ENCODE measurements at regions not wholly inside any gene's neighbourhood (a gene's known extent, or its start where the extent isn't known, plus 50 kb on each side); places are given as distances from the start of the nearest gene placed in this dataset.
"Not testable (repeated sequence)": the region's sequence is repeated elsewhere in the genome, so short reads cannot be mapped to it uniquely, and the experiment has no call there.

DNA sequence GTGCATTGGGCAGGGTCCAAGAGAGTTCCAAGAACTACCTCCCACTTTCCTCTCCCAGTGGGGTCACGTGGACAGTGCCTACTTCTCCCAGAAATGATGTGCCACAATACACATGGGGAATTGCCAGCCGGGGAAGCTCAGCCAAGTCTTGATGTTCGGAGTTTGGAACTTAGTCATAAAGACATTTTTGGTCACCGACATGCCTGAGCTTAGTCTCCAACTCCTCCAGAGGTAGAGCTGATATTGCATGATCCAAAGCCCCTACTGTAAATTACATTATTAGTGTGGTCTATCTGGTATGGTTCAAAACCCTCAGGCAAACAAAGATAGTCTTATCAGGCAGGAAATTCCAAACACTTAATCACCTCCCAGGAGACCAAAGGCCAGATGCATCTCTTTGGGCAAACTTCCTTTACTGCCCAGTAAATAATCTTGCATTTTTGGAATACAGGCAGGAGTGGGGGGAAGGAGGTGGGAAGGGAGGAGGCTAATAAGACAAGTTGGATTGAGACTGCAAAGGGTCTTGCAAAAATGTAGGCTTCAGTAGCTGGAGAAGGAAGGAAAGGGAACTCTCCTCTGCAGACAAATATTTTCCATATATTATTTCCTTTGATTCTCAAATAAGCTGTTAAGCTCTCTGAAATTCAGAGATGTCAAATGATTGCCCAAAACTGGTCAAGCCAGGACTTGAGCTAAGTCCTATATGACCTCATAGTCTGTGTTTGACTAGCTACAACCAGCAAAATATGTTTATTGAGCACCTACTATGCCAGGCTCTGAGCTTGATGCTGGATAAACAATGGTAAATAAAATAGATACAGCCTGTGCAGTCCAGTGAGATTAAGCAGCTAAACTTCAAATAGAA lies 99.4 kb downstream of the DRD1 start:
- no peak for DNase-seq

DNA sequence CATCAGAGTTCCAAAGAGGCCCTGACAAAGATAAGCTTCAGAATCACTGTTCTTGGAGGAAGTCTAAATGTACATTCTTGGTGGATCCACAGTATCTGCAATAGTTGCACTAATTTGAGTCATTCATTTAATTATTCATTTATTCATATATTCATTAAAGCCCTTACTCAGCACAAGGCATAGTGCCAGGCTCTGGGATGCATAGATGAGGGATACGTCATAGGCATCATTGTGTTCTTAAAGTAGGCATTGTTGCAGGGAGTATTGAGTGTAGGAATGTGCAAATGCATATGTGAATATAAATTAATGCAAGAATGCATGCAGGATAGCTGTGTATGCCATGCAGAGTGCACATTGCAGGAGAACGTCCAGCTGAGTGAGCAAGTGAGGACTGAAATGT lies 100.7 kb downstream of the DRD1 start:
- DNase-seq, result no peak

GRCh38 chr5:175340180-175340579 lies 103.8 kb downstream of the DRD1 start:
- no peak for DNase-seq

GRCh38 chr5:175337680-175338079 lies 106.3 kb downstream of the DRD1 start:
- no peak for DNase-seq

DNA sequence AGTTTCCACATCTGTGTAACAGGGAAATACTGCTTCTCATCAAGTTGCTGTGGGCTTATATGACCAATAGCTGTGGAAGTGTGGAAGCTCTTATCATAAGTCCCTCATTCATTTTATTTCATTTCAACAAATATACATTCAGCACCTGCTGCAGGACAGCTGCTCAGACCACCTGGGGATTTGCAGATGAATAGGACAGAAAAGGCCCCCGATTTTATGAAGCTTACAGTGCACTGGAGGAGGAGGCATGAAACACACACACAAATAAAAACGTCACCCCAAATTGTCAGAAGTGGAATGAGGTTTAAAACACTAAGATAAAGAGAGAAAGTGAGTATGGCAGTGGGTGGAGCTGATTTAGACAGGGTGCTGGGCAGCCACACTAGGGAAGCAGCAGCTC lies 107.2 kb downstream of the DRD1 start:
- DNase-seq, result no peak

- DNase-seq, result no peak
Observed at GRCh38 chr5:175335691-175336090, 108.3 kb downstream of the DRD1 start.

DNA sequence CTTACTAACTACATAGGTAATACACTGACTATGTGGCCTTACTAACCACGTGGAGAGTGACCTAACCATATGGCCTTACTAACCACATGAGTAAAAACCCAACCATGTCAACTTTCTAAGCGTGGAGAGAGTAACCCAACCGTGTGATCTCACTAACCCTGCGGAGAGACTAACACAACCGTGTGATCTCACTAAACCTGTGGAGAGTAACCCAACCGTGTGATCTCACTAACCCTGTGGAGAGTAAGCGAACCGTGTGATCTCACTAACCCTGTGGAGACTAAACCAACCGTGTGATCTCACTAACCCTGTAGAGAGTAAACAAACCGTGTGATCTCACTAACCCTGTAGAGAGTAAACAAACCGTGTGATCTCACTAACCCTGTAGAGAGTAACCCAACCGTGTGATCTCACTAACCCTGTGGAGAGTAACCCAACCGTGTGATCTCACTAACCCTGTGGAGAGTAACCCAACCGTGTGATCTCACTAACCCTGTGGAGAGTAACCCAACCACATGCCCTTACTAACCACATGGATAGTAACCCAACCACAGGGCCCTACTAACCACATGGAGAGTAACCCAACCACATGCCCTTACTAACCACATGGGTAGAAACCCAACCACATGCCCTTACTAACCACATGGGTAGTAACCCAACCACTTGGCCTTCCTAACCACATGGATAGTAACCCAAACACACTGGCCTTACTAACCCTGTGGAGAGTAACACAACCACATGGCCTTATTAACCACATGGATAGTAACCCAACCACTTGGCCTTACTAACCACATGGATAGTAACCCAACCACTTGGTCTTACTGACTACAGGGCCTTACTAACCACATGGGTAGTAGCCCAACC lies 112.6 kb downstream of the DRD1 start:
- not testable (repeated sequence) for DNase-seq

DNA sequence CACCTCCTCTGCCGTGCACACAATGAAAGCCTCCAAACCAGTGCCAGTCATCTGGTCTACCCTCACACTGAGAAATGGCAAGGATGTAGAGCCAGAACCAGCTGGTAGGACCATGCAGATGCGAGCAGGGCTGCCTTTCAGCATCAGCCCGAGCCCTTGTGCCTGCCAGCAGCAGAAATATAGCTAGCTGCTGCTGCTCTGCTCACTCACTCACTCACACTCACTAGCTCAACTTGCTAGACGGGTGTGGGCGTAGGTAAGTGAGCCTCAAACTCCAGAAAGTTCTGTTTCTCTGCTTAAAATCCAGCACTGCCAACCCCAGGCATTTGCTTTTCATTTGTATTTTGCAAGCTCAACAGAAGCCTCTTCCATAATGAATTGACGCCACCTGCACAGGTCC lies 114.0 kb downstream of the DRD1 start:
- no peak for DNase-seq

GRCh38 chr5:175328687-175329086 lies 115.3 kb downstream of the DRD1 start:
- DNase-seq, result no peak

DNA sequence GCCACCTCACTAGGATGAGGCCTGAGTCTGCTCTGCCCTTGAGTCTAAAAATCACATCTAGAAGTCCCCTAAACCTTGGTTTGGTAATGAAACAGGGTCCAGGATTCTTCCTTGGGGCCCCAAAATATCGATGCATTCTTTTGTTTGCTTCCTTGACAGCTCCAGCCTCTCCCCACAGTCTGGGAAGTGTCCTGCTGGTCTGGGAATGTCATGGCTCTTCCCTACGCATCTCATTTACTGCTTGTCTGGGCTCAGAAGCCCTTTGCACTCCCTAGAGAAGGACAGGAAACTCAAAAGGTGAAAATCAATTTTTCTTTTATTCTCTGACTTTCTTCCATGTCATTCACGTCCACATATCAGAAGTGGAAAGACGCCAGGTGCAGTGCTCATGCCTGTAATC lies 115.8 kb downstream of the DRD1 start:
- DNase-seq, result no peak

- DNase-seq, result no peak
Observed at GRCh38 chr5:175325681-175326080, 118.3 kb downstream of the DRD1 start.

DNA sequence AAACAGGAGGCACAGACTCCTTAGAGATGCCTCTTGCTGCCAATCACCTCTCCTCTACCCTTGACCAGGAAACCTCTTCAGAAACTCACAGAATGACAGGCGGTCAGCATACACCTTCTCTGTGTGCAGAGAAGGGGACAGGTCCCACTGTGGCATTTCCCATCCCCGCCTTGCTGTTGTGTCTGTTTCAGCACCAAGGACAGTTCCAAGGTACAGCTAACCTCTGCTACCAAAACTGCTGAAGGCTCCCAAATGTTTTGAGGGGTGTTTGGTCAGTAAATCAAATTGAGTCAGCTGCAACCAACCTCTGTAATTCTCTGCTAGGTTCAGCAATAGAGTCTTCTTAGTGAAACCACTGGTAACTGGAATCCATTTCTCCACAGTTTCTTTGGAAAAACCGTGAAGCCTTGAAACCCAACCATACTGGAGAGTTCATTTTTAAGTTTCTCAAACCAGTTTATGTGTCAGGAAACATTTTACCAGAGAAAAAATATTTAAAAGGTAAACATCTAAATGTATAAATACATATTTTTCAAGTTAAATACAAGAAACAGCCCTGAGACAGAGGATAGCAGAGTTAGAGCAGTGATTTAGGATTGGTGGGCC lies 122.0 kb downstream of the DRD1 start:
- DNase-seq, result peak; percentile 2

DNA sequence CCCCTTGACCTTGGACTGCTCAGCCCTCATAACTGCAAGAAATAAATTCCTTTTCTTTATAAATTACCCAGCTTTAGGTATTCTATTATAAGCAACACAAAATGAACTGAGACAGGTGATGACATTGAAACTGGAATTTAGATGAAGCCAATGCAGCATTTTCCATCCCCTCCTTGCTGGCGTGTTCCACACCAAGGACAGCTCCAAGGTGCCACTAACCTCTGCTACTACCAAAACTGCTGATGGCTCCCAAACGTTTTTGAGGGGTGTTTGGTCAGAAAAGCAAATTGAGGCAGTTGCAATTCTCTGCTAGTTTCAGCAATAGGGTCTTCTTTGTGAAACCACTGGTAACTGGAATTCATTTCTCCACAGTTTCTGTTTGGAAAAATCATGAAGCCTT lies 124.8 kb downstream of the DRD1 start:
- no peak for DNase-seq

- DNase-seq, result no peak
Observed at GRCh38 chr5:175317872-175318271, 126.1 kb downstream of the DRD1 start.

DNA sequence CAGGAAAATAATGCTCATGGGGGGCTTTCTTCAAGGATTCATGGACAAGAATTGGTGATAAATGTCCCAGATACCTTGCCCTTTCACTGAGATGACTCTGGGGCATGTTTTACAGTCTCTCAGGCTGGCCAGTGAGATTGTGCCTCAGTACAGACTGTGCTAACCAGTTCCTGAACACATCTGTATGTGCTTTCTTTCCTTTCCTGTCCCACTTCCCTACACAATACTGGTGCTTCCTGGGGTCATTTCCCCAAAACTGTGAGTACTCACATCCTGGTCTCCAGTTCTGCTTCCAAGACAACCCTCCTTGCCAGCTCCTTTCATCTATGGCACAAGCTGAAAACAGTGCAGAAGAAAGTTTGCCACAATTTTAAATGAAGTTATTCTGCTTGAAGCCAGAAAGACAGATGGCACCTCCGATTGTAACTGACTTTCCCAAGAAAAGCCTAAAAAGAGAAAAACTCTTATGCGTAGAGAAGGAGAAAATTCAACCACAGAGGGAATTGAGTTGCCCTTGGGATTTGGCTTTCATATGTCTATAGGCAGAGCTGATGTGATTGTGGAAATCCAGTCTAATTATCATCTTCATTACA lies 134.7 kb downstream of the DRD1 start:
- DNase-seq, result no peak

GRCh38 chr5:175308701-175309100 lies 135.3 kb downstream of the DRD1 start:
- no peak for DNase-seq

DNA sequence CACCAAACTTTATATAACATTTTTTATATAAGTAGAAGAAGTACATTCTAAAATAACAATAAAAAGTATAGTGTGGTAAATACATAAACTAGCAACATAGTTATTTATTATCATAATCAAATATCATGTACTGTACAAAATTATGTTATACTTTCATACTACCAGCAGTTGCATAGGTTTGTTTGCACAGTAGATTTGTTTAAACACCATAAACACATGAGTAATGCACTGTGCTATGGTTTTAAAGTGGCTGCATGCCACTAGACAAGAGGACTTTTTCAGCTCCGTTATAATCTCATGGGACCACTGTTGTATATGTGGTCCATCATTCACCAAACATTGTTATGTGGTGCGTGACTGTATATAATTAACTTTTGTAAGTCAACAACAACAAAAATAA lies 137.6 kb downstream of the DRD1 start:
- DNase-seq, result no peak

DNA sequence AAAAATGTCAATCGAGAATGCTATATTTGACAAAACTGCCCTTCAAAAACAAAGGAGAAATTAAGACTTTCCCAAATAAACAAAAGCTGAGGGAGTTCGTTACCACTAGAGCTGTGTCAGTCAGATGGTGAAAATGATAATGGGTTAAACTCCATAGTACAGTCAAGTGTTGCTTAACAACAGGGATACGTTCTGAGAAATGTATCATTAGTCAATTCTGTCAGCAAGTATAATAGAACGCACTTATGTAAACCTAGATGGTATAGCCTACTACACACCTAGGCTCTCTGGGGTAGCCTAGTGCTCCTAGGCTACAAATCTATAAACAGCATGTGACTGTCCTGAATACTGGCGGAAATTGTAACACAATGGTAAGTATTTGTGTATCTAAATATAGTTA lies 138.7 kb downstream of the DRD1 start:
- DNase-seq, result no peak

DNA sequence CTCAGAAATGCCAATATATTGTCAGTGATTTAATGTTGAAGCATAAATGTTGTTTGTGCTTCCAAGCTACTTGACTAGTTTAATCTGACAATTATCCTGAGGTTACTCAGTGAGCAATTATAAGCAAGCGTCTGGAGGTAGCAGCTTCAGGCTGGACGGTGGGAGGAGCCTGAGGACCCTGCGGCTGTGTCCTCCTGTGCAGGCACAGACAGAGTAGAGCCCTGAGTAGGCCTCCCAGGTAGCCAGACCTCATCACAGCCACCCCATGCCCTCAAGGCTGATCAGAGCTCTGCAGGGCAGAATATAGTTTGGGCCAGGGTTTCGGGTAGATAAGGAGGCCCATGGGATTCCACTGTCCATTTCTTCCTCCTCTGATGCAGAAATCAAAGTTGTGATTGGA lies 153.6 kb downstream of the DRD1 start:
- no peak for DNase-seq

- no peak for DNase-seq
Observed at GRCh38 chr5:175288048-175288621, 155.8 kb downstream of the DRD1 start.

DNA sequence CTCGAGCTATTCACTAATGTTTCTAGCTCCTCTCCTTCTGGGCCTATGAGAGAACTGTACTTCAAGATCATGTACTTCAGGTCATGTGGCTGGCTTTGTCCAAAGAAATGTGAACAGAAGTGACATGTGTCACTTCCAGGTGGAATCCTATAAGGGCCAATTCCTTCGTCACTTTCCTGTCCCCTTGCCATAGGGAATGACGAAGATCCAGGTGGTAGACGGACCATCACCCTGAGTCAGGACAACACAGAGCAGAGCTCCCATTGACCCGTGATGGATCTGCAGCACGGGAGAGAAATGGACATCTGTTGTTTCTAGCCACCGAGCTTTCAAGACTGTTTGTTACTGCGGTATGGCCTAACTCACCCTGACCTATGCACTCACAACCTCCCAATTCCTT lies 157.0 kb downstream of the DRD1 start:
- no peak for DNase-seq

GRCh38 chr5:175285261-175285660 lies 158.7 kb downstream of the DRD1 start:
- no peak for DNase-seq

DNA sequence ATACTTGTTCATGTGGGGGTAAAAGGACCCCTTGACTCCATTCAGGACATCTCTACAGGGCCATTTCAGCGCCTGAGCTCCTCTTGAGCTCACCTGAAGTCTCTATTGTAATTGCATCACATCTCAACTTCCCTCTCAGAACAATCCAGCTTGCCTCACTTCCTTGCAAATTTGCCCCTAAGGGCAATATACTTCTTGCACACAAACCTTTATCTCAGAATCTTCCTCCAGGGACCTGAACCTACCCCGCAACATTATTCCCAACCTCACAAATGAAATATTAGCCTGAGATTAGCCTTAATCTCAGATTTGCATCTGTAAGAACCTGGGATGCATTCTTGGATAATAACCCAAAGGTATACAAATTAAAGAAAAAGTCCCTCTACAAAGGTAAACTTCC lies 159.2 kb downstream of the DRD1 start:
- no peak for DNase-seq
